Stimulated activated CD4-positive, alpha-beta T cell treated with anti-CD3 and anti-CD28 coated beads, Interleukin-12 subunit alpha, Interleukin-12 subunit beta, amount 100 ng/mL, for 48 hours (primary cell): ENCODE measurements at regions not wholly inside any gene's neighbourhood (a gene's known extent, or its start where the extent isn't known, plus 50 kb on each side); places are given as distances from the start of the nearest gene placed in this dataset.
"Not testable (repeated sequence)": the region's sequence is repeated elsewhere in the genome, so short reads cannot be mapped to it uniquely, and the experiment has no call there.

Source experiments
- DNase-seq, 3 donors: peaks; one replicate each; pipeline ENCODE4 v3.0.0-alpha.2; 2020; ENCODE audit warnings: low read depth in 2 of 3, low spot score in 1 of 3

- DNase-seq, result no peak
Measured at GRCh38 chr7:34331102-34331501, 326.9 kb upstream of the NPSR1 start.

DNA sequence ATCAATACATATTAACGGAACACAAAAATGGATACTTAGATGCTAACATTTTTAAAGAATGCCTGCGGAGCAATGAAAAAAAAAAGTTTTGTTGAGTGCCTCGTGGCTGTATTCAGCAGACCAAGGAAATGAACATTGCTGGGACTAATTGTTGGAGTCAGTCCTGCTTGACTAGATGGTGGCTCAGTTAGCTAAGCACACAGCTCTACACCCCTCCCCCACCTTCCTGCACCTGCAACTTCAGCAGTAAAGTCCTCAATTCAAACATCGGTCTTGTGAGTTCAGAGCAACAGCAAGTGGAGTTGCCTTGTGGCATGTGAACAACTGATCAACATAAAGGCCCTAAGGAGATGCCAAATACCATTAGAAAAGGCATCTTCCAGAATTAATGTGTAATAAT is 326.0 kb upstream of the NPSR1 start:
- no peak for DNase-seq

- no peak for DNase-seq
Measured at GRCh38 chr7:34333184-34333583, 324.8 kb upstream of the NPSR1 start.

DNA sequence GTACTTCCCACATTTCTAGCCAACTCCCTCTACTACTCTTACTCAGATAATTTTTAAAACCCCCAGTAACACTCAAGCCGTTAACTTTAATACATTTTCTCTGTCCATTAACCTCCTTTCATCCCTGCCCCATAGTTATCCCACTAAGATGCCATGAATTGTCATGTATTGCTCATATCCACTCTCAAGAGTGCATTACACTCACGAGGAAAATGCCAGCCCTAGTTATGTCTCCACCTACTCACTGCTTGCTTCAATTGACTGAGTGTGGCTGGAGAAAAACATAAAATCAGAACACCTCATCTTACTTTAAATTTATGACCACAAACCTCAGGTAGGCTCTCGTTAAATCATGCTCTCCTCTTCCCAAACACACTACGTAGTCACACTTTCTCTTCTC is 324.1 kb upstream of the NPSR1 start:
- no peak for DNase-seq

DNA sequence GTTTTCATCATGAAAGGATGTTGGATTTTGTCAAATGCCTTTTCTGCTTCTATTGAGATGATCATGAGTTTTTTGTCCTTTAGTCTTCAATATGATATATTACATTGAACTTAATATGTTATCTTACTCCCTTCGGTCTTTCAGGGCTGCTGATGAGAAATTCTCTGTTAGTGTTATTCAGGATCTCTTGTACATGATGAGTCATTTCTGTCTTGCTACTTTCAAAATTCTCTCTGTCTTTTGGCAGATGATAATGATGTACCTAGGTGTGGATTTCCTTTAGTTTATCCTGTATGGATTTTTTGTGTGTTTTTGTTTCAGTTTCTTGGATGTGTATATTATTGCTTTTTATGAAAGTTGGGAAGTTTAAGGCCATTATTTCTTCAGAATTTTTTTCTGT is 320.9 kb upstream of the NPSR1 start:
- no peak for DNase-seq

GRCh38 chr7:34338961-34339526 is 319.0 kb upstream of the NPSR1 start:
- no peak for DNase-seq

- DNase-seq, result no peak
Measured at GRCh38 chr7:34341326-34341725, 316.7 kb upstream of the NPSR1 start.

GRCh38 chr7:34342387-34342786 is 315.6 kb upstream of the NPSR1 start:
- DNase-seq, result no peak

GRCh38 chr7:34343667-34344066 is 314.4 kb upstream of the NPSR1 start:
- no peak for DNase-seq

GRCh38 chr7:34354011-34354410 is 304.0 kb upstream of the NPSR1 start:
- no peak for DNase-seq

GRCh38 chr7:34354899-34355298 is 303.1 kb upstream of the NPSR1 start:
- no peak for DNase-seq

DNA sequence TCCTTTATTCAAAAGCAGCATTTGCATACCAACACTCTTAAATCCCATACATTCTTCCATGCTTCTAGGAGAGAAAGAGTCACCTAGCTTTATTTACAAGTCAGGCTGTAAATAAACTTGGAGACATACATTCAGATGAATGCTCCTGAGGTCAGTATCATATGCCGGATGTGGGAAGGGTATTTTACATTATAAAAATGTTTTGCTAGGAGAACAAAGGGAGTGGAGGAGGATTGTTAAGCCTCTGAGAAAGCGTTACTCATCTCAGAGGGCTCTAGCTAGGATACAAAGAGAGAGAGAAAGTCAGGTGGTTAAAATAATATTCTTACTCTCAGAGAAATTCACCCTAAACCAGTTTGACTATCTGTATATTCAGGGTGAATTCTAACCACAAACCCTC is 300.9 kb upstream of the NPSR1 start:
- no peak for DNase-seq

- no peak for DNase-seq
Measured at GRCh38 chr7:34357946-34358345, 300.1 kb upstream of the NPSR1 start.

DNA sequence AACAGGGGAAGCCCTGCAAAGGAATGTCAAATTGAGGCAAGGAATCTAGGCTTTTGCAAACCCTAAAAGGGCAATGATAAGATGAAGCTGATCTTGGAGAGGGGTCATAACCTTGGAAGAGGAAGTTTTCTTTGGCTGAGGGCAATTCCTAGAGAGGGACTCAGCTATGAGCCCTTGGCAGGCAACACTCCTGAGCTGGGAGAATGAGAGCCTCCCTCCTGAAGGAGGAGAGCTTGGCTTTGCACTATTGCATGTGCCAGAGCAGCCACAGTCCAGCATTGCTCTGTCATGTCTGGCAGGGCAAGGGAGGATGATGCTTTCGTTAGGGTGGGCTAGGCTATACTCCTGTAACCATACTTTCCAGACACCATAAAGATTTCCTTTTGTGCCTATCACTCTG is 299.4 kb upstream of the NPSR1 start:
- not testable (repeated sequence) for DNase-seq

GRCh38 chr7:34361663-34362250 is 296.3 kb upstream of the NPSR1 start:
- DNase-seq, result no peak

GRCh38 chr7:34362621-34363020 is 295.4 kb upstream of the NPSR1 start:
- DNase-seq, result no peak

DNA sequence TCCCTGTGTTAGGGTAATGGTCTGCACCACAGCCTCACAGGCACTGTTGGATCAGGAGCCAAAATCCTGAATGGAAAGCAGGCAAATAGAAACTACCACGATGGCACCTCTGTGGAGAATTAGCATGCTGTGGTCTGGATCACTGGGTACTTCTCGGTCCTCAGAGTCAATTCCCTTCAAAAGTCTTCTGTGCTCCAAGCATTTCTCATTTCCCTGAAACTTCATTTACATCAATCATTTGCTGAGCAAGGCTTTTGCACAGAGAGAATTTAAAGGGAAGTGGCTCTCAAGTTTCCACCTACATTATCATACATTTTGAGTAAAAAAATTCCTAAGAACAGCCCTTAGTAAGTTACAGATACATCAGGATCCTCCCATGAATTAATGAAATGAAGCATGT is 293.9 kb upstream of the NPSR1 start:
- no peak for DNase-seq

GRCh38 chr7:34365011-34365410 is 293.0 kb upstream of the NPSR1 start:
- DNase-seq, result no peak

DNA sequence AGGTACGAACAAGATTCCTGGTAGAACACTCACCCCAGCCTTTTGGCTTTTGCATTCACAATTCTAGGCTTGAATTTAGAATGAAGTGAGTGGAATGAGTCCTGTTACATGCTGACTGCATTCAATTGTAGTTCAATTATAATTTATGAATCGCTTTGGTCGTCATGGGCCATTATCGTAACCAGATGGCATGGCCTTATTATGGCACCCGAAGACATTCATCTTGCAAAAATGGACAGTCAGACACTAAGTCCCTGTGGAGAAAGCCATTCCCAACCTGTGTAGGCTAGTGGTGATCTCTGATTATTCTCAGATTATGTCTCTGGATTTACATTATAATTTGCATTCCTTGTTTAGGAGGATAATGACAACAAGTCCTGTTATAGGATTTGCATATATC is 292.4 kb upstream of the NPSR1 start:
- DNase-seq, result no peak

DNA sequence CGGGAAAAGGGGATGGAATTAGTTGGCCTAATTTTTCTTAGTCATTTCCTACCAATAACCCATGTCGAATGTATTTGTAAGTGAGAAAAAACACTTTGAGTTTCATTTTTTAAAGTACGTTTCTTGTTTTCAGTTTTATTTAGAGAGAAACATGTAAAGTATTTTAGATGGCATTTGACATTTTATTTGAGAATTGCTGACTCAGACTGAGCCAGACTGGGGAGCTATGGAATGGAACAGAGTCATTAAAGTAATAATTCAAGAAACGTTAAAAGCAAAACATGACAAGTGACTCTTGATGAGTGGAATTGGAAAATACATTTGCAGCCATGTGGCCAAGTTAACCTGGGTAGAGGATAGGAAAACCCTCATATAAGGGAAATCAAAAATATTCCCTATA is 286.1 kb upstream of the NPSR1 start:
- DNase-seq, result no peak

DNA sequence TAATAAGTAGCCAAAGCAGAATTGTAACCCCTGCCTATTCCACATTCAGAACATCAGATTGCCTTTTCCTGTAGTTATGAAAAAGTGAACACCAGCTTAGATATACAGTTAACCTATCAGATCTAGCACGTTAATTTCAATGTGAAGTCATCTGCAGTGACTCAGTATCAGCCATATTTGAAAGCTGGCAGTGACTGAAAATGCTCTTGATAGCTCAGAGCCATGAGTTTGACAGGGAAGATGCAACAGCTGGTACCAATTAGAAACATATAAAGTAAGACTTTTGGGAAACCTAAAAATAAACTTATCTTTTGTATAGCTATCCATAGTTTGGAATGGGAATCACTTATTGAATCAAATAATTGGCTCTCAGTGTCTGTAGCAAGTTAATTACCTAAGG is 284.1 kb upstream of the NPSR1 start:
- DNase-seq, result no peak

- DNase-seq, result no peak
Measured at GRCh38 chr7:34382166-34382893, 275.7 kb upstream of the NPSR1 start.

- no peak for DNase-seq
Measured at GRCh38 chr7:34385384-34385783, 272.6 kb upstream of the NPSR1 start.
